ENCODE measurements at regions not wholly inside any gene's neighbourhood (a gene's known extent, or its start where the extent isn't known, plus 50 kb on each side); places are given as distances from the start of the nearest gene placed in this dataset.
A peak's percentile ranks its signal among the peaks of the same experiment; 100 is the strongest.
"Not testable (repeated sequence)": the region's sequence is repeated elsewhere in the genome, so short reads cannot be mapped to it uniquely, and the experiment has no call there.

DNA sequence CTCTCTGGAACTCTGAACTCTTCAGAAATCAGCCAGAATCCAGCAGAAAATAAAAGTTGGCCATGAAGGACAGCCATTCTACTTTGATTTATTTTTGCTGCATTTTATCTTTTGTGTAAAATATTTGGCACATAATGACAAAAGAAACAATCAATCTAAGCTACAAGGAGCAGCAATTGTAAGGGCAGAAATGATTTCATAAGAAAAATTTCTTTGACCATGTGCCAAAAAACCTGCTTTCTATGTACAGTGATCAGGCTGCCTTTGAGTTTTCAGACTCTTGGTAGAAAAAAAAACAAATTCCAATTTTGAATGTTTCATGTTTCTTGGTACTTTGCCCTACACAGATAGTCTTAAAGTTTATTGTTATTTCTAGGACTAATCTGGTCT, 69.8 kb upstream of the SLC1A3 start:
- no peak for ATAC-seq
- intact Hi-C loops (cut with DNase I), result no loop called here
- Histone ChIP-seq H3K36me3 (no peaks in the 10 kb centered on the region), H3K27ac (no peak overlapping the region), H3K9me3 (no peaks in the 10 kb centered on the region), H3K27me3 (no peaks in the 10 kb centered on the region), H3K4me1 (no peaks in the 10 kb centered on the region), H3K4me3 (no peak overlapping the region)
- DNase-seq, result no peak
- no peak for TF ChIP-seq CTCF (IDR thresholded peaks at IDR 0.05)

- no peak for TF ChIP-seq CTCF (IDR thresholded peaks at IDR 0.05)
- Histone ChIP-seq H3K4me1 (no peaks in the 10 kb centered on the region), H3K36me3 (no peaks in the 10 kb centered on the region), H3K4me3 (no peak overlapping the region), H3K27me3 (no peaks in the 10 kb centered on the region), H3K9me3 (no peaks in the 10 kb centered on the region), H3K27ac (no peak overlapping the region)
- intact Hi-C loops (cut with DNase I), result no loop called here
- ATAC-seq, result no peak
- no peak for DNase-seq
Observed at GRCh38 chr5:36537724-36538123, 68.7 kb upstream of the SLC1A3 start.

GRCh38 chr5:36552651-36553393, 53.6 kb upstream of the SLC1A3 start:
- TF ChIP-seq CTCF (IDR thresholded peaks at IDR 0.05), result no peak
- ATAC-seq, result peak; percentile 85

DNA sequence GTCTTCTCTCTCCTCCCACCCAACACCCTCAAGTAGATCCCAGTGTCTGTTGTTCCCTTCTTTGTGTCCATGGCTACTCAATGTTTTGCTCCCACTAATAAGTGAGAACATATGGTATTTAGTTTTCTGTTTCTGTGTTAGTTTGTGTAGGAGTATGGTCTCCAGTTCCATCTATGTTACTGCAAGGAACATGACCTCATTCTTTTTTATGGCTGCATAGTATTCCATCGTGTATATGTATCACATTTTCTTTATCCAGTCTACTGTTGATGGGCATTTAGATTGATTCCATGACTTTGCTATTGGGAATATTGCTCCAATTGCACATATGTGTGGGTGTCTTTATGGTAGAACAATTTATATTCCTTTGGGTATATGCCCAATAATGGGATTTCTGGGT, 51.4 kb upstream of the SLC1A3 start:
- H3K27ac ChIP-seq; H3K4me3 ChIP-seq; ATAC-seq; DNase-seq; H3K4me1 ChIP-seq; H3K9me3 ChIP-seq; H3K36me3 ChIP-seq; intact Hi-C loops (cut with DNase I); H3K27me3 ChIP-seq: not testable (repeated sequence)

More at GRCh38 chr5:36552651-36553393, 53.6 kb upstream of the SLC1A3 start:
- Histone ChIP-seq H3K27ac (no peak overlapping the region), H3K4me3 (no peak overlapping the region), H3K9me3 (no peaks in the 10 kb centered on the region), H3K36me3 (no peaks in the 10 kb centered on the region), H3K4me1 (no peaks in the 10 kb centered on the region), H3K27me3 (no peaks in the 10 kb centered on the region)
- intact Hi-C loops (cut with DNase I), result no loop called here
- DNase-seq, result peak in 1 of 4 donors; percentile 40

Measured in left lung (tissue), 4 donors.